ENCODE measurements at regions not wholly inside any gene's neighbourhood (a gene's known extent, or its start where the extent isn't known, plus 50 kb on each side); places are given as distances from the start of the nearest gene placed in this dataset.

DNA sequence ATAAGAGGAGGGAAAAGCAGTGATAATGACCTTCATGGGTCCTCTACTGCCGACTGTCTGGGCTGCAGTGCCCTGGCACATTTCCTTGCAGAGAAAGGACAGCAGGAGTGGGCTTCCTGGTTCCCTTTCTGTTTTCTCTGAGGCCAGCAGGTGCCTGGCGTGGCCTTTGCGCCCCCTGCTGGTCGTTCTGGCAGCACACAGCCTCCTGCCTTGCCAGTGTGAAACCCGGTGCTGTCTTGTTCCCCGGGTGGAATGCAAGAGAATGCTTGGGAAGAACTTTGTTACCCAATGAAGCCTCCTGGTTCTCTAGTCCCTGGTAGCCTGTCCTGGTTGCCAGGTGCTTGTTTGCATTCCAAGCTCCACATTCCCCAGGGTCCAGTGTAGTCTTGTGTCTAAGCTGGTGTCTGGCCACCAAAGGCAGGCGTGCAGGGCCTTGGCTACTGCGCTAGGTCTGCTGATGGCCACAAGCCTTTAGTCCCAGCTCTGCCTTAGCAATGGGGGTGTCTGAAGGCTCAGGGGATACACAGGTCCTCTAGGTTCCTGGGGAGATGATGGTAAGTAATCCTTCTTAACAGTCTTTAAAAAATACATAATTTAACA, 1392.4 kb upstream of the TMEM132C start:
- WGBS (ENCODE audit: insufficient coverage) = 27% methylated on average over 8 of the region's 8 CpGs
- H3K36me3 ChIP-seq (ENCODE audit: control insufficient read depth, insufficient read depth, low read length) = no peaks in the 10 kb centered on the region
- no peaks in the 10 kb centered on the region for H3K27me3 ChIP-seq (ENCODE audit: control insufficient read depth, insufficient read depth, low read length)
- H3K9me3 ChIP-seq (ENCODE audit: control insufficient read depth, insufficient read depth, low read length) = no peaks in the 10 kb centered on the region
- peak in 5 of 6 donors; percentile 52 to 91 (median 57) for DNase-seq (ENCODE audit: low read depth in 4 of 6, low spot score in 6 of 6)
- no peak overlapping the region for H3K27ac ChIP-seq (ENCODE audit: low read depth, low read length)
- no peaks in the 10 kb centered on the region for H3K4me1 ChIP-seq (ENCODE audit: control insufficient read depth, insufficient read depth, low read length)
- no peak overlapping the region for H3K4me3 ChIP-seq (ENCODE audit: low read depth, low read length)

DNA sequence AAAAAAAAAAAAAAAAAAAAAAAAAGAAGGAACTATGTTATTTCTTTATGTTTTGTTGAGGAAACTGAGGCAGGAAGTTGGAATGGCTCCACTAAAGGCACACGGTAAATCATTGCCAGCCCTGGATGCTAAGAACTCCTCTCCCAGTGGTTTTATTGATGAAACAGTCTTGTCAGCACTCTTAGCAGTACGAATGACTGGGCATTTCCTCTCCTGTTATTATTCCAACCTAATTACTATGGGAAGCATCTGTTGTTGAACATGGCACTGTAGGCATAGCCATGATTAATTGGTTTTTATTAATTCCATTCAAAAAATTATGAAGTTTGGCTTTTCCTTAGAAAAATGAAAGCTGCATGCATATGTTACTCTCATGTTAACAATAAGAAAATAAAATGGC, 1387.1 kb upstream of the TMEM132C start:
- H3K27ac ChIP-seq (ENCODE audit: low read depth, low read length) = no peak overlapping the region
- WGBS (ENCODE audit: insufficient coverage) = no CpG with 5 or more reads among the region's 2 CpGs
- H3K36me3 ChIP-seq (ENCODE audit: control insufficient read depth, insufficient read depth, low read length) = no peaks in the 10 kb centered on the region
- H3K4me1 ChIP-seq (ENCODE audit: control insufficient read depth, insufficient read depth, low read length) = peaks cover 4% of the 10 kb centered on the region
- no peak overlapping the region for H3K4me3 ChIP-seq (ENCODE audit: low read depth, low read length)
- peak in 2 of 6 donors; percentile 22 to 26 for DNase-seq (ENCODE audit: low read depth in 4 of 6, low spot score in 6 of 6)
- no peaks in the 10 kb centered on the region for H3K27me3 ChIP-seq (ENCODE audit: control insufficient read depth, insufficient read depth, low read length)
- H3K9me3 ChIP-seq (ENCODE audit: control insufficient read depth, insufficient read depth, low read length) = no peaks in the 10 kb centered on the region

GRCh38 chr12:126883697-126884096, 1383.3 kb upstream of the TMEM132C start:
- no peaks in the 10 kb centered on the region for H3K36me3 ChIP-seq (ENCODE audit: control insufficient read depth, insufficient read depth, low read length)
- peak in 2 of 6 donors; percentile 50 to 62 for DNase-seq (ENCODE audit: low read depth in 4 of 6, low spot score in 6 of 6)
- H3K27me3 ChIP-seq (ENCODE audit: control insufficient read depth, insufficient read depth, low read length) = no peaks in the 10 kb centered on the region
- WGBS (ENCODE audit: insufficient coverage) = 13% methylated on average over 4 of the region's 4 CpGs
- no peak overlapping the region for H3K27ac ChIP-seq (ENCODE audit: low read depth, low read length)
- peaks cover 4% of the 10 kb centered on the region for H3K4me1 ChIP-seq (ENCODE audit: control insufficient read depth, insufficient read depth, low read length)
- H3K4me3 ChIP-seq (ENCODE audit: low read depth, low read length) = no peak overlapping the region
- no peaks in the 10 kb centered on the region for H3K9me3 ChIP-seq (ENCODE audit: control insufficient read depth, insufficient read depth, low read length)

DNA sequence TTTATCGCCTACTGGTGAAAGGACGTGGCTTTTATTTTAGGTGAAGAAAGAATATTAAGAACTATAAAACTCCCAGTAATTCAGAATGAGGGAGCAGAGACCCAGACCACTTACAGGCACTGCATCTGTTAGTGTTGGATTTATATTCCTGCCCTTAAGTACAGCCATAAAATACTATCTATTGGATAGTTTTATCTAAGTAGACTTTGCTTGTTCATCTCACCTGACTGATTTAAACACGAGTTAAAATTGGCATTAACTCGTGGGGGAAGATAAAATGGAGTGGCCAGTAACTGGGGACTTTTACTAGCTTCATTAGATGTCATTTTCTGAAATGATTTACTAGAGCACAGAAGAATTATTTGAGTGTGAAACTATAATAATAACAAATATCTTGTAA, 1377.5 kb upstream of the TMEM132C start:
- Histone ChIP-seq H3K9me3 (ENCODE audit: control insufficient read depth, insufficient read depth, low read length) (no peaks in the 10 kb centered on the region), H3K27ac (ENCODE audit: low read depth, low read length) (no peak overlapping the region), H3K36me3 (ENCODE audit: control insufficient read depth, insufficient read depth, low read length) (no peaks in the 10 kb centered on the region), H3K4me1 (ENCODE audit: control insufficient read depth, insufficient read depth, low read length) (no peaks in the 10 kb centered on the region), H3K27me3 (ENCODE audit: control insufficient read depth, insufficient read depth, low read length) (no peaks in the 10 kb centered on the region), H3K4me3 (ENCODE audit: low read depth, low read length) (no peak overlapping the region)
- DNase-seq (ENCODE audit: low read depth in 4 of 6, low spot score in 6 of 6) = no peak
- no CpG with 5 or more reads among the region's 4 CpGs for WGBS (ENCODE audit: insufficient coverage)

DNA sequence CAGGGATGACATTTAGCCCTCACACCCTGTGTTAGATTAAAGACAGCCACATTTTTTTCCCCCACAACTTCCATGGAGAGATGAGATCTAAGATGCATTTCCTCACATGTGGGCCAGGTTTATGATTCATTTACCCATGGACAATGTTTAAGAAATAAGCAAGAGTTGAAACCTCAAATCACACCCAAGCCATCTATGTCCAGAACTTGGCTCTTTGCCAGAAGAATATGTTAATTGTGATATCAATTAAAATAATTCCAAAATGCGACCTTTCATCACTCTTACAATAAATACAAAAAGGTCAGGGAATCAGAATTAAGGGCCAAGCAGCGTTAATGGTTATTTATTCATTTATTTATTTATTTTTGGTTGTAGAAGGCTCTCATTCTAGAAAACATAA, 1376.9 kb upstream of the TMEM132C start:
- Histone ChIP-seq H3K27ac (ENCODE audit: low read depth, low read length) (no peak overlapping the region), H3K27me3 (ENCODE audit: control insufficient read depth, insufficient read depth, low read length) (no peaks in the 10 kb centered on the region), H3K4me1 (ENCODE audit: control insufficient read depth, insufficient read depth, low read length) (no peaks in the 10 kb centered on the region), H3K4me3 (ENCODE audit: low read depth, low read length) (no peak overlapping the region), H3K9me3 (ENCODE audit: control insufficient read depth, insufficient read depth, low read length) (no peaks in the 10 kb centered on the region), H3K36me3 (ENCODE audit: control insufficient read depth, insufficient read depth, low read length) (no peaks in the 10 kb centered on the region)
- no peak for DNase-seq (ENCODE audit: low read depth in 4 of 6, low spot score in 6 of 6)
- no CpG with 5 or more reads among the region's 2 CpGs for WGBS (ENCODE audit: insufficient coverage)

GRCh38 chr12:126891789-126892188, 1375.2 kb upstream of the TMEM132C start:
- WGBS (ENCODE audit: insufficient coverage) = no CpG with 5 or more reads among the region's 1 CpG
- H3K27ac ChIP-seq (ENCODE audit: low read depth, low read length) = no peak overlapping the region
- H3K36me3 ChIP-seq (ENCODE audit: control insufficient read depth, insufficient read depth, low read length) = no peaks in the 10 kb centered on the region
- H3K9me3 ChIP-seq (ENCODE audit: control insufficient read depth, insufficient read depth, low read length) = no peaks in the 10 kb centered on the region
- no peaks in the 10 kb centered on the region for H3K27me3 ChIP-seq (ENCODE audit: control insufficient read depth, insufficient read depth, low read length)
- no peaks in the 10 kb centered on the region for H3K4me1 ChIP-seq (ENCODE audit: control insufficient read depth, insufficient read depth, low read length)
- DNase-seq (ENCODE audit: low read depth in 4 of 6, low spot score in 6 of 6) = no peak
- no peak overlapping the region for H3K4me3 ChIP-seq (ENCODE audit: low read depth, low read length)

- no peak overlapping the region for H3K27ac ChIP-seq (ENCODE audit: low read depth, low read length)
Observed at GRCh38 chr12:126895951-126896913, 1370.7 kb upstream of the TMEM132C start.

GRCh38 chr12:126897102-126897501, 1369.9 kb upstream of the TMEM132C start:
- no peaks in the 10 kb centered on the region for H3K36me3 ChIP-seq (ENCODE audit: control insufficient read depth, insufficient read depth, low read length)
- no peak overlapping the region for H3K4me3 ChIP-seq (ENCODE audit: low read depth, low read length)
- no peak overlapping the region for H3K27ac ChIP-seq (ENCODE audit: low read depth, low read length)
- no peak for DNase-seq (ENCODE audit: low read depth in 4 of 6, low spot score in 6 of 6)
- H3K27me3 ChIP-seq (ENCODE audit: control insufficient read depth, insufficient read depth, low read length) = no peaks in the 10 kb centered on the region
- H3K4me1 ChIP-seq (ENCODE audit: control insufficient read depth, insufficient read depth, low read length) = no peaks in the 10 kb centered on the region
- H3K9me3 ChIP-seq (ENCODE audit: control insufficient read depth, insufficient read depth, low read length) = no peaks in the 10 kb centered on the region
- 33% methylated on average over 1 of the region's 1 CpG for WGBS (ENCODE audit: insufficient coverage)

More at GRCh38 chr12:126895951-126896913, 1370.7 kb upstream of the TMEM132C start:
- H3K4me1 ChIP-seq (ENCODE audit: control insufficient read depth, insufficient read depth, low read length) = no peaks in the 10 kb centered on the region
- no peaks in the 10 kb centered on the region for H3K36me3 ChIP-seq (ENCODE audit: control insufficient read depth, insufficient read depth, low read length)
- no peak overlapping the region for H3K4me3 ChIP-seq (ENCODE audit: low read depth, low read length)
- no peaks in the 10 kb centered on the region for H3K27me3 ChIP-seq (ENCODE audit: control insufficient read depth, insufficient read depth, low read length)
- DNase-seq (ENCODE audit: low read depth in 4 of 6, low spot score in 6 of 6) = no peak
- WGBS (ENCODE audit: insufficient coverage) = 81% methylated on average over 3 of the region's 4 CpGs
- H3K9me3 ChIP-seq (ENCODE audit: control insufficient read depth, insufficient read depth, low read length) = no peaks in the 10 kb centered on the region

- WGBS (ENCODE audit: insufficient coverage) = 76% methylated on average over 2 of the region's 5 CpGs
- no peak overlapping the region for H3K27ac ChIP-seq (ENCODE audit: low read depth, low read length)
Observed at GRCh38 chr12:126897778-126898177, 1369.2 kb upstream of the TMEM132C start.

GRCh38 chr12:126898562-126898961, 1368.4 kb upstream of the TMEM132C start:
- DNase-seq (ENCODE audit: low read depth in 4 of 6, low spot score in 6 of 6) = no peak
- Histone ChIP-seq H3K9me3 (ENCODE audit: control insufficient read depth, insufficient read depth, low read length) (no peaks in the 10 kb centered on the region), H3K27me3 (ENCODE audit: control insufficient read depth, insufficient read depth, low read length) (no peaks in the 10 kb centered on the region), H3K27ac (ENCODE audit: low read depth, low read length) (no peak overlapping the region), H3K4me1 (ENCODE audit: control insufficient read depth, insufficient read depth, low read length) (no peaks in the 10 kb centered on the region), H3K4me3 (ENCODE audit: low read depth, low read length) (no peak overlapping the region), H3K36me3 (ENCODE audit: control insufficient read depth, insufficient read depth, low read length) (no peaks in the 10 kb centered on the region)
- WGBS (ENCODE audit: insufficient coverage) = 87% methylated on average over 3 of the region's 4 CpGs

More at GRCh38 chr12:126897778-126898177, 1369.2 kb upstream of the TMEM132C start:
- Histone ChIP-seq H3K36me3 (ENCODE audit: control insufficient read depth, insufficient read depth, low read length) (no peaks in the 10 kb centered on the region), H3K9me3 (ENCODE audit: control insufficient read depth, insufficient read depth, low read length) (no peaks in the 10 kb centered on the region), H3K27me3 (ENCODE audit: control insufficient read depth, insufficient read depth, low read length) (no peaks in the 10 kb centered on the region), H3K4me3 (ENCODE audit: low read depth, low read length) (no peak overlapping the region), H3K4me1 (ENCODE audit: control insufficient read depth, insufficient read depth, low read length) (no peaks in the 10 kb centered on the region)
- DNase-seq (ENCODE audit: low read depth in 4 of 6, low spot score in 6 of 6) = no peak

All from spinal cord (tissue), 9 donors.